PC-9 (cell line): ENCODE measurements at regions not wholly inside any gene's neighbourhood (a gene's known extent, or its start where the extent isn't known, plus 50 kb on each side); places are given as distances from the start of the nearest gene placed in this dataset.

Source experiments
- CTCF ChIP-seq: fragments of 200-600 bp; sonication (generic); conservative IDR thresholded peaks from 2 replicates; pipeline ENCODE4 v1.6.1; 2017; ENCODE audit warnings: mixed run types, antibody characterized with exemption, mild to moderate bottlenecking, moderate library complexity
- EZH2 ChIP-seq: fragments of 200-600 bp; sonication (generic); IDR thresholded peaks from 2 replicates; pipeline ENCODE4 v1.8.0; 2017; ENCODE audit warnings: antibody characterized with exemption, low read depth

GRCh38 chr1:5340560-5341130 lies 651.6 kb downstream of the NPHP4 start:
- TF ChIP-seq EZH2 (no peak), CTCF (no peak)
